EH (cell line): ENCODE measurements at regions not wholly inside any gene's neighbourhood (a gene's known extent, or its start where the extent isn't known, plus 50 kb on each side); places are given as distances from the start of the nearest gene placed in this dataset.

Experiments
- DNase-seq: peaks from one replicate; pipeline ENCODE4 v3.0.0-alpha.2; 2015; ENCODE audit warnings: low read depth

- DNase-seq = no peak
These were observed 51.0 kb upstream of the MPDZ start for GRCh38 chr9:13330396-13331004.
